GM12875 (cell line): ENCODE measurements at regions not wholly inside any gene's neighbourhood (a gene's known extent, or its start where the extent isn't known, plus 50 kb on each side); places are given as distances from the start of the nearest gene placed in this dataset.

ENCODE experiments used
- H3K4me3 ChIP-seq: one replicate; pipeline ENCODE4 v1.5.1; 2011; ENCODE audit warnings: low read depth, low read length, control low read depth
- CTCF ChIP-seq: IDR thresholded peaks from 2 replicates; pipeline ENCODE4 v1.5.1; 2011; ENCODE audit warnings: low read depth, mild to moderate bottlenecking, control low read depth, inconsistent platforms, low read length, moderate library complexity, borderline replicate concordance; ENCODE audit not compliant: insufficient read depth

GRCh38 chr7:46554688-46555422 is 633.8 kb upstream of the IGFBP3 start:
- H3K4me3 ChIP-seq = no peak overlapping the region
- no peak for TF ChIP-seq CTCF

- no peak for TF ChIP-seq CTCF
- no peak overlapping the region for H3K4me3 ChIP-seq
These were observed 630.5 kb upstream of the IGFBP3 start for GRCh38 chr7:46551603-46552002.

GRCh38 chr7:46550864-46551263 is 629.8 kb upstream of the IGFBP3 start:
- no peak overlapping the region for H3K4me3 ChIP-seq
- TF ChIP-seq CTCF = no peak

GRCh38 chr7:46549892-46550639 is 629.0 kb upstream of the IGFBP3 start:
- no peak overlapping the region for H3K4me3 ChIP-seq
- no peak for TF ChIP-seq CTCF

- no peak overlapping the region for H3K4me3 ChIP-seq
- TF ChIP-seq CTCF = no peak
These were observed 628.3 kb upstream of the IGFBP3 start for GRCh38 chr7:46549347-46549746.

GRCh38 chr7:46547044-46547443 is 626.0 kb upstream of the IGFBP3 start:
- TF ChIP-seq CTCF = no peak
- no peak overlapping the region for H3K4me3 ChIP-seq

- no peak overlapping the region for H3K4me3 ChIP-seq
- no peak for TF ChIP-seq CTCF
These were observed 624.7 kb upstream of the IGFBP3 start for GRCh38 chr7:46545790-46546189.
